GM12864 (cell line): ENCODE measurements at regions not wholly inside any gene's neighbourhood (a gene's known extent, or its start where the extent isn't known, plus 50 kb on each side); places are given as distances from the start of the nearest gene placed in this dataset.

Source experiments
- DNase-seq: peaks from one replicate; pipeline ENCODE4 v3.0.0-alpha.2; 2011; ENCODE audit warnings: low read depth
- H3K4me3 ChIP-seq: 2 replicates; pipeline ENCODE4 v1.5.1; 2011; ENCODE audit warnings: mild to moderate bottlenecking, low read depth, low read length, control low read depth
- TF ChIP-seq, protein P1 (sequence below): IDR thresholded peaks from 2 replicates; pipeline ENCODE4 v1.5.1; 2011; ENCODE audit warnings: low read depth, mild to moderate bottlenecking, moderate library complexity, low read length, control low read depth, inconsistent platforms; ENCODE audit errors: missing control alignments

DNA sequence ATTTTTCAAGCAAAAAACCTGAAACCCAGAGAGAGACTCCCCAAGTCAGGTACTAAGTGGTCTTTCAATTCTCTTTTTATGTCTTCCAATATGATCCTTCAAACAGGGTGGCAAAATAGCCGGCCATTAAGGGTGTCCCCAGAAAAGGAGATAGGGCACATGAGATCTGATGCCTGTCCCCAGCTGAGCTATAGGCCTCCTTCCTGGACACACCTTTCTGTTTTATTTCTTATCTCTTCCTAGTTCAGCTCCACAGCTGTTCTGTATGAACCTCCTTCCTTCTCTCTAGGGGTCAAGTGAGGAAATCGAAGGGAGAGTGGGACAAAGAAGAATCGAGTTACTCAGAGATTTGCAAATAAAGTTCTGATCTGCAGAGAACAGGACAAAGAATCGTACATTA lies 112.4 kb upstream of the ATP1A1 start:
- TF ChIP-seq, protein P1, sequence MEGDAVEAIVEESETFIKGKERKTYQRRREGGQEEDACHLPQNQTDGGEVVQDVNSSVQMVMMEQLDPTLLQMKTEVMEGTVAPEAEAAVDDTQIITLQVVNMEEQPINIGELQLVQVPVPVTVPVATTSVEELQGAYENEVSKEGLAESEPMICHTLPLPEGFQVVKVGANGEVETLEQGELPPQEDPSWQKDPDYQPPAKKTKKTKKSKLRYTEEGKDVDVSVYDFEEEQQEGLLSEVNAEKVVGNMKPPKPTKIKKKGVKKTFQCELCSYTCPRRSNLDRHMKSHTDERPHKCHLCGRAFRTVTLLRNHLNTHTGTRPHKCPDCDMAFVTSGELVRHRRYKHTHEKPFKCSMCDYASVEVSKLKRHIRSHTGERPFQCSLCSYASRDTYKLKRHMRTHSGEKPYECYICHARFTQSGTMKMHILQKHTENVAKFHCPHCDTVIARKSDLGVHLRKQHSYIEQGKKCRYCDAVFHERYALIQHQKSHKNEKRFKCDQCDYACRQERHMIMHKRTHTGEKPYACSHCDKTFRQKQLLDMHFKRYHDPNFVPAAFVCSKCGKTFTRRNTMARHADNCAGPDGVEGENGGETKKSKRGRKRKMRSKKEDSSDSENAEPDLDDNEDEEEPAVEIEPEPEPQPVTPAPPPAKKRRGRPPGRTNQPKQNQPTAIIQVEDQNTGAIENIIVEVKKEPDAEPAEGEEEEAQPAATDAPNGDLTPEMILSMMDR = no peak
- DNase-seq = no peak
- no peak overlapping the region for H3K4me3 ChIP-seq

DNA sequence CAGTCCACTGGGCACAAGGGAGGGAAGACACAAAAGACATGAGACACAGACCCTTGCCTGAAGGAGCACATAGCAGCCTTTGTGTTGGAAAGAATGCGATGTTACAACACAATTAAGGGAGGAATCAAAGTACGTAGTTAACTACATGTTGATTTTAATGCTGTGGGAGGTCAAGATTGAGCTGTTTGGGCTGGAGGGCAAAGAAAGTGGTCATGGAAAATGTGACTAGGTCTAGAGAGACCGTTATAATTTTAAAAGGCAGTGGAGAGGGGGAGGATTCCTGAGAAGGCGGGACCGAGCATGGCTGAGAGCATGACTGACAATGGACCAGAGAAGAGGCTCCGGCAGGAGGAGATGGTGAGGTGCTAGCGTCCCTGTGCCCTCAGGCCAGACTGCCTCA lies 111.8 kb upstream of the ATP1A1 start:
- TF ChIP-seq, protein P1 = no peak
- no peak for DNase-seq
- H3K4me3 ChIP-seq = no peak overlapping the region

DNA sequence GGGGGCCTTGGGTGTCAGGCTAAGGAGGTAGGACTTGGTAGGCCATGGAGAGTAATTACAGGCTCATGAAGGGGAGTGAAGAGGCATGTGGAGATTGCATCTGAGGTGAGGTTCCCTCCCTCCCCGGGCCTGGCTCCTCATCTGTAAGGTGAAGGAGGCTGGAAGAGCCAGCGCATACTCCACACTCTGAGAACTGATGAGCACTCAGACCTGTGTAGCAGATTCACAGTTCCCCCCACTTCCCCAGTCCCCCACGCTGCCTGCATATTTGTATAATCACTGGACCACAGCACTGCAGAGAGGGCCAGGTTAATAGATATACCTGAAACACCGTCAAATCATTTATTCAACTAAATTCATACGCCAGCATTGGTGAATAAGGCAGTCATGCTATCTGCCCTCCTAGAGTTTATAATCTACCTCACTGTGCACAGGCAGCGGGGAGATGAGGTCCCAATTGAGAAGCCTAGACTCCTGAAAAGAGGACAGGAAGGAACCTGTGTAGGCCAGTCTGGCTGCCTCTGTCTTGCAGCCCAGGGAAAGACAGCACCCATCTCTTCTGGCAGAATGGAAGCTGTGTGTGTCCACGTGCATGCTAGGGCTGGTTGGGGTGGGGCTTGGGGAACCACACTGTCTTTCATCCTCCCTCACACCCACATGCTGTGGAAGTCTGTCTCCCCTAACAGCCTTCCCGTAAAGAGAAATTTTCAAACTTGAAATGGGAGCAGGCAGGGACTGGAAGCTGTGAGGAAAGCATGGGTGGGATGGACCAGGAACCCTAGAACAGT lies 110.6 kb upstream of the ATP1A1 start:
- no peak overlapping the region for H3K4me3 ChIP-seq
- DNase-seq = no peak
- TF ChIP-seq, protein P1 = no peak

DNA sequence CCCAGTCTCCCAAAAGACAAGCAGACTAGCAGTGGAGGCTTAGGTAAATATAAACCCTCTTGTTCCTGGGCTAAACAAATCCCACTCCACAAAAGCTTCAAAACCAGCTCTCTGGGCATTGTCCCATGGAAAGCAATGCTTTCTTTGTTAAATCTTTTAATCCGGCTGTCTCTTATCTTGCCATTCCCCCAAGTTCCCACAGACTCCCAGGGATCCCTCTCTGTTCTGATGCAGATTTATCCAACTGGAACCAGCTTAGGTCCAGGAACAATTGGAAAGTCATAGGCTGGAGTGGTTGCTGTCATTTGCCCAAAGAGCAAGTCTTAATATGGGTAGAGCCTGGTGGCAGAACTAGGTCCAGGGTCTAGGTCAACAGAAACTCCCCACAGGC lies 110.1 kb upstream of the ATP1A1 start:
- no peak for DNase-seq
- no peak overlapping the region for H3K4me3 ChIP-seq
- TF ChIP-seq, protein P1 = no peak

DNA sequence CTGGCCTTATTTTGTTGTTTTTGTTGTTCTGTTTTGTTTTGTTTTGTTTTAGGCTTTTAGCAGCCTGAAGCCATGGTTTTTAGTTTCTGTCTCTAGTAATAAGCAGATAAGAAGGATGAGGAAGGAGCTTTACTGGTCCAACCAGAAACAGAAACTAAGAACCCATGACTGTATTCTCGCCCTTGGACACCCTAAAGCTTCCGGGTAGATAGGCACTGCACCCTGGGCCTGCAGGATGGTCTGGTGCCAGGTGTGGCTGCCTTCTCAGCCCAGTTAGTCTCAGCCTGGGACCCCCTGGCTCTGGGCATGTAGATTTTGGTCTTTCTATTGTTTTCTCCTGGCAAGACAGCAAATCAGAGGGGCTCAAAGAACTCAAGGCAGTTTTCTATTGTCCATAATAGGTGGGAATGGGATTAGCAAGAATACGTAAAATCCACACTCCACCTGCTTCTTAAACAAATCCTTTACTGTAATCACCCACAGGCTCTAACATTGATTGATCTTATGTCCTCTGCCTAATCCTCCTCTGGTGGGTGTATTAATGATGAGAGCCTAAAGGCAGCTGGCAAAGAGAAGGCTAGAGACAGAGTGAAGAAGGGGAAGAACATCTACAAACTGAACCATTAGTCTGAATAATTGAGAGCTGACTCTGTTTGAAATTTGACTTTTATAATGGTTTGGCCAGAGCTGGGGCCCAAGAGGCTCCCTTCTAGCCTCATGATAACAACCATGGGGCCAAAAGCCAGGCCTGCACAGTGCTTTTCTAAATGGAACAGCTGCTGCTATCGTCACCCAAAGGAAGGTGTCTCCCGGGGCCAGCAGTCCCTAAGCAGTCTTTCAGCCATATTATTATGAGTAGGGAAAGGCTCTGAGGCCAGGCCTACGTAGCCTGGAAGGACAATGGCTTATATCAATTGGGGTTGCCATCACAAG lies 106.8 kb upstream of the ATP1A1 start:
- no peak for DNase-seq
- TF ChIP-seq, protein P1 = no peak
- H3K4me3 ChIP-seq = no peak overlapping the region

DNA sequence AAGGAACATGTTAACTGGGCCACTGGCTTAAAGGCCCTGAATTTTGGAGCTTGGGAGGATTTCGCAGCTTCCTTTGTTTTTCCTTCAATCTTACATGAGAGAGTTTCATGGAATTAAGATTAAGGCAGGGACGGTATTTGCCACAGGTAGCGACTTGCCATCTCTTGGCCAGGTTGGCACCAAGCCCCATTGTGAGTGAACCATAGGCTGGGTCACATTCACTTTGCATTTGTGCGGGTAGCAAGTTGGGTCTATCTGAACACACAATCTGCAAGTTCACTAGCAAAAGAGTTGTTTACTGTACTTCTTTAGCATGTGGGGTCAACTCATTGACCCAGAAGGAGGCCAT lies 106.2 kb upstream of the ATP1A1 start:
- no peak overlapping the region for H3K4me3 ChIP-seq
- no peak for DNase-seq
- TF ChIP-seq, protein P1 = no peak
